ENCODE measurements at regions not wholly inside any gene's neighbourhood (a gene's known extent, or its start where the extent isn't known, plus 50 kb on each side); places are given as distances from the start of the nearest gene placed in this dataset.

- TF ChIP-seq POLR2AphosphoS5 (IDR thresholded peaks at IDR 0.05), result no peak
- TF ChIP-seq EZH2 (IDR thresholded peaks at IDR 0.05; ENCODE audit: borderline replicate concordance, insufficient read depth, low read length, poor library complexity, severe bottlenecking), result no peak
- TF ChIP-seq CTCF (IDR thresholded peaks at IDR 0.05; ENCODE audit: poor library complexity, severe bottlenecking), result no peak
Measured at GRCh38 chr2:88247531-88247930, 77.4 kb downstream of the THNSL2 start.
